Omental fat pad (tissue), 3 donors: ENCODE measurements at regions not wholly inside any gene's neighbourhood (a gene's known extent, or its start where the extent isn't known, plus 50 kb on each side); places are given as distances from the start of the nearest gene placed in this dataset.

Experiments used
- ATAC-seq: fragments of 150-250 bp; one replicate; pipeline ENCODE4 v1.9.1; 2016; ENCODE audit warnings: mild to moderate bottlenecking, moderate library complexity; ENCODE audit not compliant: low FRiP score
- DNase-seq: peaks from one replicate; pipeline ENCODE4 v3.0.0-alpha.2; 2019; ENCODE audit warnings: low spot score
- TF ChIP-seq, protein P1 (sequence below), 3 donors: fragments of 450-650 bp; IDR thresholded peaks; one replicate each; pipeline ENCODE4 v1.5.1; 2016 to 2017; ENCODE audit warnings: antibody characterized with exemption in 3 of 3, mild to moderate bottlenecking in 3 of 3, moderate library complexity in 2 of 3

- TF ChIP-seq, protein P1, sequence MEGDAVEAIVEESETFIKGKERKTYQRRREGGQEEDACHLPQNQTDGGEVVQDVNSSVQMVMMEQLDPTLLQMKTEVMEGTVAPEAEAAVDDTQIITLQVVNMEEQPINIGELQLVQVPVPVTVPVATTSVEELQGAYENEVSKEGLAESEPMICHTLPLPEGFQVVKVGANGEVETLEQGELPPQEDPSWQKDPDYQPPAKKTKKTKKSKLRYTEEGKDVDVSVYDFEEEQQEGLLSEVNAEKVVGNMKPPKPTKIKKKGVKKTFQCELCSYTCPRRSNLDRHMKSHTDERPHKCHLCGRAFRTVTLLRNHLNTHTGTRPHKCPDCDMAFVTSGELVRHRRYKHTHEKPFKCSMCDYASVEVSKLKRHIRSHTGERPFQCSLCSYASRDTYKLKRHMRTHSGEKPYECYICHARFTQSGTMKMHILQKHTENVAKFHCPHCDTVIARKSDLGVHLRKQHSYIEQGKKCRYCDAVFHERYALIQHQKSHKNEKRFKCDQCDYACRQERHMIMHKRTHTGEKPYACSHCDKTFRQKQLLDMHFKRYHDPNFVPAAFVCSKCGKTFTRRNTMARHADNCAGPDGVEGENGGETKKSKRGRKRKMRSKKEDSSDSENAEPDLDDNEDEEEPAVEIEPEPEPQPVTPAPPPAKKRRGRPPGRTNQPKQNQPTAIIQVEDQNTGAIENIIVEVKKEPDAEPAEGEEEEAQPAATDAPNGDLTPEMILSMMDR (IDR thresholded peaks at IDR 0.05), result no peak
- DNase-seq (no peak), ATAC-seq (no peak)
Measured at GRCh38 chr14:34231626-34232025, 230.4 kb downstream of the SPTSSA start.

GRCh38 chr14:34229140-34229539, 232.9 kb downstream of the SPTSSA start:
- ATAC-seq (no peak), DNase-seq (no peak)
- TF ChIP-seq, protein P1 (IDR thresholded peaks at IDR 0.05), result no peak

- no peak for ATAC-seq
Measured at GRCh38 chr14:34228650-34228976, 233.4 kb downstream of the SPTSSA start.

GRCh38 chr14:34227834-34228649, 234.0 kb downstream of the SPTSSA start:
- ATAC-seq, result peak; percentile 94
- peak; percentile 33 for DNase-seq
- TF ChIP-seq, protein P1 (IDR thresholded peaks at IDR 0.05), result peak in 1 of 3 donors; percentile 55

More at GRCh38 chr14:34228650-34228976, 233.4 kb downstream of the SPTSSA start:
- no peak for DNase-seq
- TF ChIP-seq, protein P1 (IDR thresholded peaks at IDR 0.05), result no peak

- no peak for ATAC-seq
- no peak for DNase-seq
- TF ChIP-seq, protein P1 (IDR thresholded peaks at IDR 0.05), result no peak
Measured at GRCh38 chr14:34224221-34224620, 237.8 kb downstream of the SPTSSA start.

GRCh38 chr14:34223373-34224148, 238.5 kb downstream of the SPTSSA start:
- TF ChIP-seq, protein P1 (IDR thresholded peaks at IDR 0.05), result no peak
- ATAC-seq (no peak), DNase-seq (no peak)
